Panc1 (cell line): ENCODE measurements at regions not wholly inside any gene's neighbourhood (a gene's known extent, or its start where the extent isn't known, plus 50 kb on each side); places are given as distances from the start of the nearest gene placed in this dataset.

Source experiments
- CTCF ChIP-seq: fragments of 450-650 bp; IDR thresholded peaks from 2 replicates; pipeline ENCODE4 v1.5.1; 2017; ENCODE audit warnings: mild to moderate bottlenecking
- REST ChIP-seq, 2 experiments: IDR thresholded peaks; 2 replicates each; pipeline ENCODE4 v1.6.1; 2011 to 2012; ENCODE audit warnings: low read depth in 2 of 2, control low read depth in 1 of 2, low read length in 1 of 2, mild to moderate bottlenecking in 1 of 2, moderate library complexity in 1 of 2; ENCODE audit not compliant: insufficient read depth in 1 of 2

GRCh38 chr4:170743633-170744032 is 653.9 kb upstream of the AADAT start:
- TF ChIP-seq CTCF (no peak), REST (IDR thresholded peaks at IDR 0.05; ENCODE audit: insufficient read depth in 1 of 2, low read depth in 2 of 2, low read length in 1 of 2) (no peak)
